Testis (tissue), 2 donors: ENCODE measurements at regions not wholly inside any gene's neighbourhood (a gene's known extent, or its start where the extent isn't known, plus 50 kb on each side); places are given as distances from the start of the nearest gene placed in this dataset.

Source experiments
- CTCF ChIP-seq, 3 experiments: fragments of 450-650 bp in 2 of 3; fragments of 200-600 bp in 1 of 3; sonication (generic) in 1 of 3; IDR thresholded peaks; one replicate each; pipeline ENCODE4 v1.5.1; 2016 to 2019; ENCODE audit warnings: antibody characterized with exemption in 3 of 3, mild to moderate bottlenecking in 2 of 3, moderate library complexity in 1 of 3
- POLR2A ChIP-seq: fragments of 450-650 bp; IDR thresholded peaks from one replicate; pipeline ENCODE4 v1.6.1; 2017; ENCODE audit warnings: antibody characterized with exemption, mild to moderate bottlenecking, moderate library complexity

GRCh38 chr1:234990328-234990675, 138.3 kb downstream of the TOMM20 start:
- TF ChIP-seq CTCF (IDR thresholded peaks at IDR 0.05) (no peak), POLR2A (no peak)
